ENCODE measurements at regions not wholly inside any gene's neighbourhood (a gene's known extent, or its start where the extent isn't known, plus 50 kb on each side); places are given as distances from the start of the nearest gene placed in this dataset.

GRCh38 chr2:150575861-150576260, 88.4 kb upstream of the RND3 start:
- Histone ChIP-seq H3K27ac (ENCODE audit: insufficient read depth, low read depth, low read length) (no peak overlapping the region), H3K9me1 (replicated peaks; ENCODE audit: control insufficient read depth, extremely low read depth, insufficient read depth, low read length) (no peaks in the 10 kb centered on the region), H3K27me3 (ENCODE audit: control insufficient read depth in 2 of 2, insufficient read depth in 2 of 2, low read length in 2 of 2) (no peaks in the 10 kb centered on the region), H3K9ac (replicated peaks; ENCODE audit: extremely low read depth, insufficient read depth, low read length) (no peak overlapping the region), H3K36me3 (ENCODE audit: control insufficient read depth in 2 of 2, extremely low read depth in 1 of 2, insufficient read depth in 2 of 2, low read length in 2 of 2) (no peaks in the 10 kb centered on the region), H3K4me3 (replicated peaks in 1 of 3; ENCODE audit: insufficient read depth in 1 of 3, low read depth in 1 of 3, low read length in 3 of 3) (no peak overlapping the region), H4K20me1 (replicated peaks; ENCODE audit: control insufficient read depth, extremely low read depth, insufficient read depth, low read length) (no peaks in the 10 kb centered on the region), H2AFZ (ENCODE audit: low read depth, low read length) (no peak overlapping the region), H3K9me3 (replicated peaks; ENCODE audit: control insufficient read depth, insufficient read depth, low read length) (no peaks in the 10 kb centered on the region), H3K79me2 (ENCODE audit: control insufficient read depth, insufficient read depth, low read length) (no peaks in the 10 kb centered on the region), H3K4me2 (ENCODE audit: insufficient read depth, low read length) (no peak overlapping the region), H3K4me1 (ENCODE audit: control insufficient read depth, extremely low read depth, insufficient read depth, low read length) (peaks cover 2% of the 10 kb centered on the region)
- CTCF ChIA-PET: no interaction called here
- DNase-seq (ENCODE audit: low read depth, low spot score) (no peak), FAIRE-seq (no peak)
- POLR2A ChIA-PET: no interaction called here
- TF ChIP-seq JUN (IDR thresholded peaks at IDR 0.05; ENCODE audit: borderline replicate concordance, insufficient read depth, insufficient read length, low read depth) (no peak), MAX (IDR thresholded peaks at IDR 0.05; ENCODE audit: insufficient read depth, insufficient read length) (no peak), POLR2AphosphoS5 (IDR thresholded peaks at IDR 0.05; ENCODE audit: insufficient read depth, low read depth, low read length) (no peak), EZH2 (IDR thresholded peaks at IDR 0.05; ENCODE audit: borderline replicate concordance, low read depth, low read length, severe bottlenecking) (no peak)
- dilution Hi-C loops (cut with MboI; ENCODE audit: extremely low pct_ligation_motif_present, low sequenced_read_pairs) (no loop called here), intact Hi-C loops (cut with micrococcal nuclease) (no loop called here)
- BruUV-seq (replicated peaks): no TSS peak

DNA sequence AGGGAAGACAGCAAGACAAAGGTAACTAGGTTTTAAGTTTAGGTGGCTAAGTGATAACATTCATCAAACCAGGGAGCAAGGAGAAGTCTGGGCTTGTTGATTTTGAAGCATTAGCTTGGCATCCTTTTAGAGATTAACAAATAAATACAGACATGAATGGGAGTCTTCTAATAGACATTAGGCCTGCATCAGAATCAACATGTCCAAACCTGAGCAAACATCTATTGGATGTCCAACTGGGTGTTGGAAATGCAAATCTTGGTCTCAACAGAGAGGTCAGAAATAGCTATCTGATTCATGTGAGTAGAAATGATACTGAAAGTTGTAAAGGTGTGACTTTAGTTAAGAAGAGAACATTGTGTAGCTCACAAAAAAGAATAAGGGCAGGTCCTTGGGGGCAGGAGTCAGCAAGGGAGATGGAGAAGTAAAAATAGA, 85.5 kb upstream of the RND3 start:
- Histone ChIP-seq H3K9me1 (replicated peaks; ENCODE audit: control insufficient read depth, extremely low read depth, insufficient read depth, low read length) (no peaks in the 10 kb centered on the region), H3K27me3 (ENCODE audit: control insufficient read depth in 2 of 2, insufficient read depth in 2 of 2, low read length in 2 of 2) (no peaks in the 10 kb centered on the region), H3K4me3 (replicated peaks in 1 of 3; ENCODE audit: insufficient read depth in 1 of 3, low read depth in 1 of 3, low read length in 3 of 3) (no peak overlapping the region), H3K27ac (ENCODE audit: insufficient read depth, low read depth, low read length) (no peak overlapping the region), H3K9me3 (replicated peaks; ENCODE audit: control insufficient read depth, insufficient read depth, low read length) (no peaks in the 10 kb centered on the region), H3K4me1 (ENCODE audit: control insufficient read depth, extremely low read depth, insufficient read depth, low read length) (peaks cover 8% of the 10 kb centered on the region), H4K20me1 (replicated peaks; ENCODE audit: control insufficient read depth, extremely low read depth, insufficient read depth, low read length) (no peaks in the 10 kb centered on the region), H3K9ac (replicated peaks; ENCODE audit: extremely low read depth, insufficient read depth, low read length) (no peak overlapping the region), H2AFZ (ENCODE audit: low read depth, low read length) (no peak overlapping the region), H3K4me2 (ENCODE audit: insufficient read depth, low read length) (no peak overlapping the region), H3K79me2 (ENCODE audit: control insufficient read depth, insufficient read depth, low read length) (no peaks in the 10 kb centered on the region), H3K36me3 (ENCODE audit: control insufficient read depth in 2 of 2, extremely low read depth in 1 of 2, insufficient read depth in 2 of 2, low read length in 2 of 2) (no peaks in the 10 kb centered on the region)
- DNase-seq (ENCODE audit: low read depth, low spot score) (no peak), FAIRE-seq (no peak)
- intact Hi-C loops (cut with micrococcal nuclease): no loop called here
- BruUV-seq (replicated peaks): no TSS peak
- dilution Hi-C loops (cut with MboI; ENCODE audit: extremely low pct_ligation_motif_present, low sequenced_read_pairs): no loop called here
- TF ChIP-seq MAX (IDR thresholded peaks at IDR 0.05; ENCODE audit: insufficient read depth, insufficient read length) (no peak), POLR2AphosphoS5 (IDR thresholded peaks at IDR 0.05; ENCODE audit: insufficient read depth, low read depth, low read length) (no peak), FOS (IDR thresholded peaks at IDR 0.05; ENCODE audit: borderline replicate concordance, insufficient read depth, low read length) (no peak), MYC (IDR thresholded peaks at IDR 0.05; ENCODE audit: low read depth, low read length) (no peak), POLR2A (IDR thresholded peaks at IDR 0.05; ENCODE audit: low read depth, low read length) (no peak), GATA2 (IDR thresholded peaks at IDR 0.05; ENCODE audit: insufficient read depth, insufficient read length, low read depth, low read length) (no peak), EZH2 (IDR thresholded peaks at IDR 0.05; ENCODE audit: borderline replicate concordance, low read depth, low read length, severe bottlenecking) (no peak), JUN (IDR thresholded peaks at IDR 0.05; ENCODE audit: borderline replicate concordance, insufficient read depth, insufficient read length, low read depth) (no peak)
- TF ChIP-seq, protein P1, sequence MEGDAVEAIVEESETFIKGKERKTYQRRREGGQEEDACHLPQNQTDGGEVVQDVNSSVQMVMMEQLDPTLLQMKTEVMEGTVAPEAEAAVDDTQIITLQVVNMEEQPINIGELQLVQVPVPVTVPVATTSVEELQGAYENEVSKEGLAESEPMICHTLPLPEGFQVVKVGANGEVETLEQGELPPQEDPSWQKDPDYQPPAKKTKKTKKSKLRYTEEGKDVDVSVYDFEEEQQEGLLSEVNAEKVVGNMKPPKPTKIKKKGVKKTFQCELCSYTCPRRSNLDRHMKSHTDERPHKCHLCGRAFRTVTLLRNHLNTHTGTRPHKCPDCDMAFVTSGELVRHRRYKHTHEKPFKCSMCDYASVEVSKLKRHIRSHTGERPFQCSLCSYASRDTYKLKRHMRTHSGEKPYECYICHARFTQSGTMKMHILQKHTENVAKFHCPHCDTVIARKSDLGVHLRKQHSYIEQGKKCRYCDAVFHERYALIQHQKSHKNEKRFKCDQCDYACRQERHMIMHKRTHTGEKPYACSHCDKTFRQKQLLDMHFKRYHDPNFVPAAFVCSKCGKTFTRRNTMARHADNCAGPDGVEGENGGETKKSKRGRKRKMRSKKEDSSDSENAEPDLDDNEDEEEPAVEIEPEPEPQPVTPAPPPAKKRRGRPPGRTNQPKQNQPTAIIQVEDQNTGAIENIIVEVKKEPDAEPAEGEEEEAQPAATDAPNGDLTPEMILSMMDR (IDR thresholded peaks at IDR 0.05; ENCODE audit: extremely low read depth in 1 of 2, insufficient read depth in 1 of 2, low read depth in 1 of 2, low read length in 2 of 2): no peak
- ChIA-PET CTCF (no interaction called here), POLR2A (no interaction called here)

All from endothelial cell of umbilical vein (primary cell).